NCI-H187 (cell line): ENCODE measurements at regions not wholly inside any gene's neighbourhood (a gene's known extent, or its start where the extent isn't known, plus 50 kb on each side); places are given as distances from the start of the nearest gene placed in this dataset.
"Not testable (repeated sequence)": the region's sequence is repeated elsewhere in the genome, so short reads cannot be mapped to it uniquely, and the experiment has no call there.

Experiments
- DNase-seq, 2 experiments: peaks; one replicate each; lab custom pipeline; 2025; lab: John Stamatoyannopoulos, UW

DNA sequence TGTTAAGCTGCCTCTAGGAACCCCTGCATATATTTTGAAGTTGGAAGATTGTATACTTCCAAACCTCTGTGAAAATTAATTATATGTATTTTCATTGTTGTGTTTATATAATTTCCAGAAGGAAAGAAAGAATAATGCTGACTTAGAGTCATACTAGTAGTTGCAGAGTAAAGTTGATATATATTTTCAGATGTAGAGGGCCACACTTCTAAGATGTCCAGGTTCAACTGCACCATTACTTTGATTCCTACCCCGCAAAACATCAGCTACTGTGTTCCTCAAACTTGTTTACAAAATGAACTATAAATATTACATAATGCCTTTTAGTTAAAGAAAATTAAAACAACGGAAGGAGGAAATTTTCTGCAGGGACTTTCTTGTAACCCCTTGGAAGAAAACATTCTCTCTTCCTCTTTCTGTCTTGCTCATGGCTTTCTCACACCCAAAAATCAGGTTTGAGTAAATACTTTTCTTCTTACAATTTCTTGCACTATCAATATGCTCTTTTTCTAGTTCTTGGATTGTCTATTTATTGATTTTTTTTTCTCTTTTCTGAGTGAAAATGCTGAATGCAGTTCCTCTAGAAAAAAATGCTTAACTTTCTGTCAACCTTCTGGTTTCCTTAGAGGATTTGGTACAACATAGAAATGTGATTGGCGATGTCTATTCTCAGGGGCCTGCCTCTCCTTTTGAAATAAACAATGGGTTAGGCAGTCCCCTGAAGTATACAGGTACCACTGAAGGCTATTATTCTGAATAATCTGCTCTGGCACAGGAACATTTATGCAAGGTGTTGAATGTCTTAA, 867.8 kb downstream of the TTLL7 start:
- no peak for DNase-seq

DNA sequence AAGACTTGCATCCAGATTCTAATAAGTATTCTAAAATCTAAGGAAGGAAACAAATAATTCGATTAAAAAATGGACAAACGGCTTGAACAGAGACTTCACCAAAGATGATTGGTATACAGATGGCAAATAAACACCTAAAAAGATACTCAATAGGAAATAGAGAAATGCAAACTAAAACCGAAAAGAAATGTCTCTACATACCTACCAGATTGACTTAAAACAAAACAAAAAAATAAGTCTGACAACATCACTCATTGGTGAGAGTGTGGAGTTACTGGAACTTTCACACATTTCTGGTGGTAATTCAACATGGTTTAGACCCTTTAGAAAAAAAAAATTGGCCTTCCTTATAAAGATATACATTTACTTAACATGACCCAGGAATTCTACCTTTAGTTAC, 869.8 kb downstream of the TTLL7 start:
- DNase-seq = no peak

DNA sequence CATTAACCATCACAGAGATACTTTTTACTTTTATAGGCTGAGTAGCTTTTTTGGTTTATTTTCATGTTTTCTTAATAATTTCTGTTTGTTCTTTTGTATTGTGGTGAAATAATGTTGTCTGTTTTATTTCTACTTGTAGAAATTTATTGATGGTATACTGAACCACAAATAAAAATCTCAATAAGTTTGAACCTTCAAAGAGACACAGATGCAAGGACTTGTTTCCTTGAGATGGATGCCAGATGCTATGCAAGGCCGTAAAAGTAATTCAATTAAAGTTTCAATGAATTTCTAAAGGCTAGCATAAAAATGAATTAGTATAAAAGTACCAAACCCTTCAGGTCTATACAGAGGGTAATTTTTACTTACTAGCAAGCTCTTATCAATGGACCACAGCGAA, 873.5 kb downstream of the TTLL7 start:
- no peak for DNase-seq

DNA sequence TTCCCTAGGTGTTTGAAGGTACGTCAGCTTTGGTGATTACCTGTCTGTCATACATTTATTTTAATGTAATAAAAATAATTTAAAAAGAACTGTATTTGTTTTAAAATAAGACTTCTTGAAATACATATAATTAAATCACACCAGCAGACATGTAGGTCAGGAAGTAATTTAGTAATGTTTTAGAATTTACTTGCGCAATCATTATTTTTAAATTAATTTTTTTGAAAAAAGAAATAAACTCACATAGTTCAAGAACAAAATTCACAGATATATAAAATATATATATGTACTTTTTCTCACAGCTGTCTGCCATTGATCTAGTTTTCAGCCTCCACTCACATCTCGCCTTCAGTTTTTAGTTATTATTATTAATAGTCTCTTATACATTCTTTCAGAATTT, 875.9 kb downstream of the TTLL7 start:
- DNase-seq = no peak

DNA sequence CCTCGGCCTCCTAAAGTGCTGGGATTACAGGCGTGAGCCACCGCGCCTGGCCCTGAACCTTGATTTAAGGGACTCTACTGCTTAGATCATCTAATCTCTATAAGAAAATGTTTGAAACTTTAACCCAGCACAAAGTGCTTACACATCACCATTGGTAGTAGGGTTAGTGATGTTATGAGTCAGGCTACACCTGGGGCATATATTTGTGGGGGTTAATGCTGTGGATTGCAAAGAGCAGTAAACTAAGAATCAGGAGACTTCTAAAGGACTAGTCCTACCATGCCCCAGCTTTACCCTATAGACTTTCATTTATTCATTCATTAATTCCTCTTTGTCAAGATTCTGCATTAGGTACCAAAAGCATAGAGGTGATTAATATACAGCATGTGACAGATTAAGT, 880.5 kb downstream of the TTLL7 start:
- DNase-seq = no peak

DNA sequence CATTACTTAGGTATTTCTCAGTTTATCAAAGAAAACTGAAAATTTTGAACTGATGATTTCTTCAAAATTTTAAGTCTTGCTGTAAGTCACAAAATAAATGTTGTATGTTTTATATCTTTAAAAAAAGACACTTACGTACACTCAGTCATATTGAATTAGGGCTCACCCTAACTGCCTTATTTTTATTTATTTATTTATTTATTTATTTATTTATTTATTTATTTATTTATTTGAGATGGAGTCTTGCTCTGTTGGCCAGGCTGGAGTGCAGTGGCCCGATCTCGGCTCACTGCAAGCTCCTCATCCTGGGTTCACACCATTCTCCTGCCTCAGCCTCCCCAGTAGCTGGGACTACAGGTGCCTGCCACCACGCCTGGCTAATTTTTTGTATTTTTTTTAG, 881.9 kb downstream of the TTLL7 start:
- not testable (repeated sequence) for DNase-seq

DNA sequence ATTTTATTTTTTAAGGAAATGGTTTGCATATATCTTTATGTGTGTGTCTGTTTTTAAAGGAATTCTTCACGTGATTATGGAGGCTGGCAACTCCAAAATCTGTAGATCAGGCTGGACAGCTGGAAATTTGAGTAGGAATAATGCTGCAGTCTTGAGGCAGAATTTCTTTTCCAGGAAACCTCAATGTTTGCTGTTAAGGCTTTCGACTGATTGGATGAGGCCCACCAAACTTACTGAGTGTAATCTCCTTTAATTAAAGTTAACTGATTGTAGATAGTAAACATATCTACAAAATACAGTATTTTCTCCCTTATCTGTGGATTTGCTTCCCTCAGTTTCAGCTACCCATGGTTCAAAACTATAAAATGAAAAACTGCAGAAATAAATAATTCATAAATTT, 883.1 kb downstream of the TTLL7 start:
- DNase-seq = no peak

DNA sequence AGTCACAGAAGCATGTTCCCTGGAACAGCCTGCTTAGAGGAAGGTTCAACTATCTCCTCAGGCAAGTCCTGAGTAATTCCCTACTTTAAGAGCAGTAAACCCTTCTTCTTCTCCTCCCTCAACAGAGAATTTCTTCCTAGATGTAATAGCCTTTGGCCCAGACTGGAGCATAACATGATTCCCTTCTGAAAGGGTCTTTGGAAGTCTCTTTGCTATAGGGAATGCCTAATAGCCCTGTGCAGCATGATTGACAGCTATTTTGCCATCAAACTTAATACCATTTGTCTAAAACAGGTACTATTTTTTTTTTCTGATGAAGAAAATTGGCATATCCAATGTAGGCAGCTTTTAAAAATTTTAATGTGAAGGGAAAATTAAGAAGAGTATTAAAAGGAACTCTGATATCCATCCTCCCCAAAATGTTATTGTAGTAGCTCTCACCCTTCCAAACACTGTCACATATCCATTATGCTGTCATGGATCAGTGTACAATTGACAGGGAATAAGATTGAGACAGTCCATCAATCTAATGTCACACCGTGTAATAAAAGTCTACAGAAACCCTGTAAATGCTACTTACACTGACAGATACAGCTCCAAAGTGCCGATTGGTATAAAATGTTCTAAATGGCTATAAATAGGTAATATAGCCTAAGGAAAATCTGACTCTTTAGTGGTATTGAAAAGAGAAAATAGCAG, 884.6 kb downstream of the TTLL7 start:
- DNase-seq = no peak

DNA sequence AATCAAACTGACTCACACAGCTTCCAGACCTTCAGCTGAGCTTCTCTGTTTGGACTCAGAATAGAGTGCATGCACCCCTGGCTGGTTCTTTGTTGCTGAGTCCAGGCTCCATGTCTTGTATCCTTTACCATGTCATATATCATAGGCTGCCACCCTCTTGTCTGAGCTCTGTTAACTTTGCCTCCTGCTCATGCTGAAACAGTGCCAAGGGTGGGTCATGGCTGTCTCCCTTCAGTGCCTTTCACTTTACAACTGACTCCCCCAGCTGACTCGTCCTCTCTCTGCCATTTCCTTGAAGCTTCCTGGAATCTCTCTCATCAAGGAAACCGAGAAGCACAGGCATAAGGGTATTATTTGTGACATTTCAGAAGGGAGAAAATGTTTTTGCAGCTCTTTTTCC, 885.3 kb downstream of the TTLL7 start:
- DNase-seq = no peak

DNA sequence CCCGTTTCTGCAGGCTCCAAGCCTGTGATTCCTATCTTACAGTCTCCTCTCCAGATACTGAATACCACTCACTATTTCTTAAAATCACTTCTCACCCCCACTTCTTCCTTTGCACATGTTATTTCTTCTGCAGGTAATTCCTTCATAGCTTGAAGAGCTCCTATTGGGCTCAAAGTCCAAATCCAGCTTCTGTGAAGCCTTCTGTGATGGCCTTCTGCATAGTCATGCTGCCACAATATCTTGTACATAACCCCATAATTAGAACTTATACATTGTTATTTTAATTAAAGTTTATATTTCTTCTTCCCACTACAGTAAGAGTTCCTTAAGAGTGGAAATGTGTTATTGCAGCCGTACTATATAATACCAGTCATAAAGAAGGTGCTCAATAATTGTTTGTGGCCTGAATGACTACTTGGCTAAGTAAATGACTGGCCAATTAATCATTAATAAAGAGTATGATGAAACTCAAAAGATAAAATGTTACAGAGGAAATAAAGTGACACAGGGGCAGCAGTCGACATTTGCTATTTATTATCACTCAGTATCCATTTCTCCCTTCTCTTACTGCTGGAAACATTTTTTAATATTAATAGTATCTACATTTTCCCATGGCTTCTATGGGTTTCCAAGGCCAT, 886.6 kb downstream of the TTLL7 start:
- DNase-seq = no peak

DNA sequence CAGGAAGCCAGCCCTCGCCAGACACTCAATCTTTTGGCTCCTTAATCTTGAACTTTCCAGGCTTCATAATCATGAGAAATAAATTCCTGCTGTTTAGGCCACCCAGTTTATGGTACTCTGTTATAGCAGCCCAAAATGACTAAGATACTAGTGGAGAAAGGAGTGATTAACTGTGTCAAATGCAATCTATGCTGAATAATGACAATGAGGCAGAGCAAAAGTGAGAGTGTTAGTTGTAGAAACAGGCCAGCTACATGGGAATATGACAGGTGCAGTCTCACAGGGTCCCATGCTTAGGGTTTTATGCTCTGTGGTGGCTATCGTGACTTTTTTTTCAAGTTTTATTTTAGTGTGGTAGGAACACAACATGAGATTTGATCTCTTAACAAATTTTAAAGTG, 888.8 kb downstream of the TTLL7 start:
- DNase-seq = no peak

DNA sequence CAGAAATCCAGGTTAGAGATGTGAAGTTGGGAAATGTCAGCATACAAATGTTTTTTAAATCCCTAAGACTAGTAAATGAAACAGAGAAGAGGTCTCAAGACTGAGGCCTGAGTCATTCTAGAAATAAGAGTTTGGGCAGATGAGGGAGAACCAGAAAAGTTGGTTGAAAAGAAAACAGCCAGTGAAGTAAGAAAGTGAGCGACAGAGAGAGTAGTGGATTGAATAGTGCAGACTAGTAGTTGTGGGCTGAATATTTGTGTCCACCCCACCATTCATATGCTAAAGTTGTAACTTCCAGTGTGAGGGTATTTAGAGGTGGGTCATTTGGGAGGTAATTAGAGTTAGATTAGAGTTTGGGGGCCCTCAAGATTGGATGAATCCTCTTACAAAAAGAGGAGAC, 889.2 kb downstream of the TTLL7 start:
- no peak for DNase-seq

DNA sequence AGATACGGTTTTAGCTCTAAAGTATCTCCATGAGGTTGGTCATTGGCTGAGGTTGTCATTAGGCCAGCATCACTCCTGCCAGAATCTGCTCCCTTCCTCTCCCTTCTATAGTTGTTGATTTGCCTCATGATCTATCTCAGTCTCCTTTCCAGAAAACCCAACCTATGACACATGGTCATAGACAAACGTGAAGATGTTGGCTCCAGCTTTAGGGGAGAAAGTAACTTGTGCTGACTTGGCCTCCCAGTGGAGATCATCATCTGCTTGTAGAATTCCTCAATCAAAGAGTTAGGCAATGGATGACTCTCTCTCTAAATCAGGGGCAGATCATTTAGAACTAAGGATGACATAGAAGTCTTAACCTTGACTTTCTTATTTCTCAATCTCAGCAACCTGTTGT, 894.4 kb downstream of the TTLL7 start:
- DNase-seq = no peak

DNA sequence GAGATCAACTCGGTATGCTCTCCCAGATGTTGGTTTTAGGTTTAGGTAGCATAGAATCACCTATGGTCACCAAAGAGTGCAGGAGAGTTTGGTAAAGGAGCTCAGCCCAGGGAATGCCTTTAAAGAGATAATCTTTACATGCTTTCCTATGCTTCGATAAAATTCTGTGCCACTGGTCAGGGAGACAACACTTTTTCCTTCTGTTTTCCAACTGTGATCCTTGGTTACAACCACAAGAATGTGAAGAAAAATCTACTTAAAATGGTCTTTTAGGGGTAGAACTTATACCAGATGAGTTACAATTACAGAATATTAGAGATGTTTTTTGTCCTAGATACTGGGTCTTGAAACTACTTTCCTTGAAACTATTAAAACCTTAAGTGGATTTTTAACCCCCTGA, 895.6 kb downstream of the TTLL7 start:
- no peak for DNase-seq

DNA sequence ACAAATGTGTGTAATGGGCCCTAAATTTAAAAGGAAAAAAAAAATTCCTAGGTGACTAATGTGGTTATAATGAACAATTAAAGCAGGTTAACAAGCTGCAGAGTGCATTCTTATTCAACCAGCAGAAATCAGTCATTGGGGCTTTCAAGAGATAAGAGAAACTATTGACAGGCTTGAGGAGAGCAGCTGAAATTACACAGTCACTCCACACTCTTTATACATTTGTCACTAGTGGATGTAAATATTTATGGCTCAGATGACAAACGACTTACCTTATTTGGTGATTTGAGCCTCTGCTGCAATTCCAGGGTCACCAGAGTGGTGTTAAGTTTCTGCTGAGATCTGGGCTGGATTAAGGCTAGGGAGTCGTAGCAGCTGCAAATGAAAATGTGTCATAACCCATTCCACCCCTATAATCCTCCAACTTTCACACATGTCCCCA, 896.3 kb downstream of the TTLL7 start:
- DNase-seq = no peak

DNA sequence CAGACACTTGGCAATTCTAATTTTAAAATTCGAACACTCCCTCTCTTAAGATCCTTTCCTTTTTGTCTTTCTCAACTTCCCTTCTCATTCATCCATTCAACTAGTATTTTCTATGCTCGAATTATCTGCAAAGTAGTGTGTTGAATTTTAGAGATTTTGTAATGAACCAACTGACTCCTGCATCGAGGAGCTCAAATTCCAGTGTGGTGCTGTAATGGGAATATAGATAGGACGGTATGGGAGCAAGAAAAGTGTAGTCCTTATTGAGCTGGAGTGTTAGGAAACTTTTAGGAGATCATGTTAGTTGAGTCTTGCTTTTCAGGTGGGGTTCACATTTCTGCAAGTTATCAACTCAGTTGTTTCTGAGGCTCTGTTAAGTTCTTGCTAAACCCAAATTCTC, 897.5 kb downstream of the TTLL7 start:
- no peak for DNase-seq

DNA sequence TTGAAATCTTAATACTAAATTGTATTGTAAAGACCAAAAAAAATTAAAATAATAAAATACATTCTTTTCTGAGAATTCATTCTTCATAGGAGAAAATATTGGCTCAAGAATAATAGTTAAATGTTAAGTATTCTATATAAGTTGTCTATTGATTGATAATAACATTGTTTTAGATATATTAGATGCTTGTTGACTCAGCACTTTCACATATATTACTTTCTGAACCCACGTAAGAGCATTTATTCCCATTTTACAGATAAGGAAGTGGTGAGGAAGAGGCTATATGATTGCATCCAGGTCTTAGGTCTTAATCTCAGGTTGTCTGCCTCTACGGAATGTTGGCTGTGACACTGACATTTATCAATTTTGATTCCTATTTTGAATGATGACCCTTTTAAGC, 898.8 kb downstream of the TTLL7 start:
- DNase-seq = no peak

DNA sequence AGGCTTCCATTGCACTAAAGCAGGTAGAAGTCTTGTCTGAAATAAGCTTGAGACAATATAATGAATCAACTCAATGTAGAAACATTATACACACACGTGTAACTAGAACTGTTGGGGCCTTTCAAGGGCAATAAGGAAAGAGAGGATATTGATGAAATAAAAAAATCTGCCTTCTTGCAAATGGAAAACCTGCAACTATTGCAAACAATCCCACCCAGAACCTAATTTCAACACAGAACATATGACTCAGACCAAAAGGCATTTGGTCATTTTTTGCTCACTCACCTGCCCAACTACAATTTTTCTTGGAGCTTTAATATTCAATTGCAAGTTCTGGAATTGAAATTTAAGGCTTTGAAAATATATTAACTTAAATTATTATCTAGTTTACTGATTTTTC, 900.1 kb downstream of the TTLL7 start:
- no peak for DNase-seq

DNA sequence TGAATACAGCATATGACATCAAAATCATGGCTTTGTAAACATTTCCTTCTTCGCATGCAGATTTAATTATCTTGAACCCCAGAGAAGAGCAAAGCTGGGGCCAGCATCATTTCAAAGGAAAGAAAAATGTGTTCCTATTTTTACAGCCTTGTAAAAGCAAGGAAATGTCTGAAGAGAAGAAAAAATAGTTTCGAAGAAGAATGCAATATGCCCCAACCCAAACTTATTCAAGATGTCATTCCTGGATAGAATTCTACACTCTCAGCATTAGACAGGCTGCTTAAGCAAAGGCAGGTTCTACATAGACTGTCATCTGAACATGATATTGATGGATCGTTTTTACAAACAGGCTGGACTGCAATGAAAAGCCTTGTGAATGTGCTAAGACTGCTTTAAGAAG, 900.8 kb downstream of the TTLL7 start:
- DNase-seq = no peak

DNA sequence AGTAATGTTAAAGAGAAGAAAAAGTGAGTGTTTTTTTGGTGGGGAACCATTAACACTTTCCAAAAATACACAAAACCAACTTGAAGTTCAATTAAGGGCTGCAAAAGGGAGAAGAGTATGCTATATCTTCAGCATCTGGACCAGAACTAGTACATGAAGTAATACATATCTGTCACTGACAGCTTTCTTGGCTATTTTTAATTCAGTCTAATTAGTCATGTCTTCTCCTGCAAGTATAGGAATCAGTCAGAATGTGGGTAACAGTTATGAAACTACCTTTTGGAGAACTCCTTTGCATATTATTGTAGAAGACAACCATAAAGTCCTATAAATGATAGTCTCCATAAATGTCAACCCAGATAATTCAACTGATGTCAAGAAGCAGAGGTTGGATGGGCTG, 901.2 kb downstream of the TTLL7 start:
- DNase-seq = no peak

DNA sequence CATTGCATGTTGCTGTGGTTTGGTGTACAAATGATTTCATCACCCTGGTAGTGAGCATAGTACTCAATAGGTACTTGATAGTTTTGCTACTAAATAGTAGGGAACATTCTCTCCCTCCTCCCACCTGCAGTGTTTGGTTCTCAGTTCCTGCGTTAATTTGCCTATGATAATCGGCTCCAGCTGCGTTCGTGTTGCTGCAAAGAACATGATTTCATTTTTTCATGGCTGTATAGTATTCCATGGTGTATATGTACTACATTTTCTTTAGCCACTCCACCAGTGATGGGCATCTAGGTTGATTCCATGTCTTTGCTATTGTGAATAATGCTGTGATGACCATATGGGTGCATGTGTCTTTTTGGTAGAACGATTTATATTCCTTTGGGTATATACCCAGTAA, 903.4 kb downstream of the TTLL7 start:
- DNase-seq = no peak

DNA sequence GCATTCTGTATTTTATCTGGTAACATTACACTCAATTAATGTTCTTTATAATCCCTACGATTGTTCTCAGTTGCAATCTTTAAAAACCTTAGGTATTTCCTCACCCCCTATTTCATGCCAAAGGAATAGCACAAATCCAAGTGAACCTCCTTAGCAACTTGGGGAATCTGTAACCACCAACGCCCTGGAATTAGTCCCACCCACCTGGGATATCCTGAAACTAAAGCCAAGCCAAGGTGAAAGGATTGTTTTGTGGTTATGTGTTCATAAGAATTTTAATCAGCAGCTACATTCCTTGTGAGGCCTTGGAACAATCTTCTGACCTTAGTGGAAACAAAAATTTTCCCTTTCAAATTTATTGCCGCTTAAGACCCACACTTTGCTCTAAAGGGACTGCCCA, 908.7 kb downstream of the TTLL7 start:
- no peak for DNase-seq

DNA sequence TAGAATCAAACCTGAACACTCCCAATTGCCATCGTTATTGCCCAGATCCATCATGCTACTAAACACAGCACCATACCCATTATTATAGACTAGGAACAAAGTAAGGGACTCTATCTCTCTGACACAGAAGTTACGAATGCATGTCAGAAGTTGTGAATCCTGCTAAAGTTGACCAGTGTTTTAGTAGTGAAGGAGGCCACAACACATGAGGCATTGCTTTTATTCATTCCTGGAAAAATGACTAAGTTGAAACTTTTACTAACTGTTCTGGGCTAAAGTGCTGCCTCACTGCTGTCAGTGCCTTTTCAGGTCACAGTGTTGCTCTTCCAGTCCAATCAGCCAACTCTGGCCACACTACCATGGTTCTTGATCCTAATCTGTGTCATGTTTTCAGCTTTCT, 911.1 kb downstream of the TTLL7 start:
- DNase-seq = no peak
